ENCODE measurements at regions not wholly inside any gene's neighbourhood (a gene's known extent, or its start where the extent isn't known, plus 50 kb on each side); places are given as distances from the start of the nearest gene placed in this dataset.

DNA sequence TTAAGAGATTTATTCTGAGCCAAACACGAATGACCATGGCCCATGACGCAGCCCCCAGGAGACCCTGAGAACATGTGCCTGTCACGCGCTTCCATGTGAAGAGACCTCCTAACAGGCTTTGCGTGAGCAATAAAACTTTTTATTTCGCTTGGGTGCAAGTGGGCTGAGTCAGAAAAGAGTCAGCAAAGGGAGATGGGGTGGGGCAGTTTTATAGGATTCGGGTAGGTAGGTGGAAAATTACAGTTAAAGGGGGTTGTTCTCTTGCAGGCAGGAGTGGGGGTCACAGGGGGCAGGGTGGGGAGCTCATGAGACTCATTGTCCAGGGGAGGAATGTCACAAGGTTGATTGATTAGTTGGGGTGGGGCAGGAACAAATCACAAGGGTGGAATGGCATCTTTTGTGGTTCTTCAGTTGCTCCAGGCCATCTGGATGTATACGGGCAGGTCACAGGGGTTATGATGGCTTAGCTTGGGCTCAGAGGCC, 77.2 kb upstream of the FTH1 start:
- H3K27ac ChIP-seq (ENCODE audit: low read length in 2 of 2), result no peak overlapping the region
- DNase-seq (no peak), ATAC-seq (ENCODE audit: low read depth) (no peak)
- POLR2A ChIA-PET, result no interaction called here
- Mint-ChIP-seq H3K4me3 (no peak overlapping the region), H3K4me1 (peaks cover 32% of the 10 kb centered on the region), H3K27me3 (peaks cover 12% of the 10 kb centered on the region), H3K9me3 (ENCODE audit: insufficient read depth) (no peaks in the 10 kb centered on the region), H3K27ac (no peak overlapping the region)
- no peaks in the 10 kb centered on the region for H3K9me3 ChIP-seq (ENCODE audit: control extremely low read depth in 1 of 3, control insufficient read depth in 2 of 3, insufficient read depth in 1 of 3, low read length in 2 of 3)
- H3K36me3 ChIP-seq (replicated peaks in 1 of 2; ENCODE audit: control extremely low read depth in 1 of 2, control insufficient read depth in 1 of 2, extremely low read depth in 1 of 2, insufficient read depth in 2 of 2, low read length in 1 of 2), result no peaks in the 10 kb centered on the region
- no peak overlapping the region for H2AFZ ChIP-seq (ENCODE audit: insufficient read depth, low read depth, low read length, poor library complexity, severe bottlenecking)
- H3K4me3 ChIP-seq (ENCODE audit: control extremely low read depth in 1 of 5, extremely low read depth in 1 of 5, insufficient read depth in 1 of 5, low read depth in 2 of 5, low read length in 4 of 5), result no peak overlapping the region
- H3K79me2 ChIP-seq (ENCODE audit: control insufficient read depth, insufficient read depth, low read length), result no peaks in the 10 kb centered on the region
- no peak overlapping the region for H3K9ac ChIP-seq (ENCODE audit: low read length)
- intact Hi-C loops (cut with micrococcal nuclease), result loop anchor here (5.0 kb wide), 2 partner anchors 77 to 152 kb away; partner anchors contain the start of genes FADS3 and FTH1
- CTCF ChIA-PET, result no interaction called here
- no peaks in the 10 kb centered on the region for H4K20me1 ChIP-seq (ENCODE audit: control insufficient read depth, insufficient read depth, low read length, poor library complexity, severe bottlenecking)
- WGBS (ENCODE audit: insufficient coverage), result 94% methylated on average over 8 of the region's 8 CpGs
- no peak overlapping the region for H3K4me2 ChIP-seq (replicated peaks; ENCODE audit: low read depth, low read length, poor library complexity, severe bottlenecking)
- H3K27me3 ChIP-seq (replicated peaks in 1 of 4; ENCODE audit: control extremely low read depth in 1 of 4, control insufficient read depth in 3 of 4, insufficient read depth in 4 of 4, low read length in 3 of 4), result peaks cover 0 to 4% (median 2%) of the 10 kb centered on the region in 4 experiments
- TF ChIP-seq, protein P1, sequence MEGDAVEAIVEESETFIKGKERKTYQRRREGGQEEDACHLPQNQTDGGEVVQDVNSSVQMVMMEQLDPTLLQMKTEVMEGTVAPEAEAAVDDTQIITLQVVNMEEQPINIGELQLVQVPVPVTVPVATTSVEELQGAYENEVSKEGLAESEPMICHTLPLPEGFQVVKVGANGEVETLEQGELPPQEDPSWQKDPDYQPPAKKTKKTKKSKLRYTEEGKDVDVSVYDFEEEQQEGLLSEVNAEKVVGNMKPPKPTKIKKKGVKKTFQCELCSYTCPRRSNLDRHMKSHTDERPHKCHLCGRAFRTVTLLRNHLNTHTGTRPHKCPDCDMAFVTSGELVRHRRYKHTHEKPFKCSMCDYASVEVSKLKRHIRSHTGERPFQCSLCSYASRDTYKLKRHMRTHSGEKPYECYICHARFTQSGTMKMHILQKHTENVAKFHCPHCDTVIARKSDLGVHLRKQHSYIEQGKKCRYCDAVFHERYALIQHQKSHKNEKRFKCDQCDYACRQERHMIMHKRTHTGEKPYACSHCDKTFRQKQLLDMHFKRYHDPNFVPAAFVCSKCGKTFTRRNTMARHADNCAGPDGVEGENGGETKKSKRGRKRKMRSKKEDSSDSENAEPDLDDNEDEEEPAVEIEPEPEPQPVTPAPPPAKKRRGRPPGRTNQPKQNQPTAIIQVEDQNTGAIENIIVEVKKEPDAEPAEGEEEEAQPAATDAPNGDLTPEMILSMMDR (IDR thresholded peaks at IDR 0.05), result no peak
- no peak for TF ChIP-seq EZH2 (IDR thresholded peaks at IDR 0.05; ENCODE audit: borderline replicate concordance, insufficient read depth, low read depth, low read length, poor library complexity, severe bottlenecking)
- H3K4me1 ChIP-seq (ENCODE audit: control insufficient read depth in 2 of 2, insufficient read depth in 2 of 2, low read length in 2 of 2), result peaks cover 22 to 29% of the 10 kb centered on the region in 2 donors

DNA sequence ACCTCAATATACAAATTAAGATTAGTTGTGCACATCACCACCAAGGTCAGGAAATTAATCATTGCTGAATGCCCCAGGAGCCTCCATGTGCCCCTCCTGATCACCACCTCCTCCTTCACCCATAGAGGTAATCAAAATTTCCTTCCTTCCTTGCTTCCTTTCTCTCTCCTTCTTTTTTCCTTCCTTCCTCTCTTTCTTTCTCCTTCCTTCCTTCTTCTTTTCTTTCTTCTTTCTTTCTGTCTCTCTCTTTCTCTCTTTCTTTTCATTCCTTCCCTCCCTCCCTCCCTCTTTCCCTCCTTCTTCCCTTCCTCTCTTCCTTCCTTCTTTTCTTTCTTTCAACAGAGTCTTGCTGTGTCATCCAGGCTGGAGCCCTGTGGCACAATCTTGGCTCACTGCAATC, 67.9 kb upstream of the FTH1 start:
- H3K4me1 ChIP-seq (ENCODE audit: control insufficient read depth in 2 of 2, insufficient read depth in 2 of 2, low read length in 2 of 2), result peaks cover 4 to 8% of the 10 kb centered on the region in 2 donors
- Mint-ChIP-seq H3K27ac (no peak overlapping the region), H3K4me1 (peaks cover 13% of the 10 kb centered on the region), H3K9me3 (ENCODE audit: insufficient read depth) (no peaks in the 10 kb centered on the region), H3K27me3 (no peaks in the 10 kb centered on the region), H3K4me3 (no peak overlapping the region)
- TF ChIP-seq, protein P1 (IDR thresholded peaks at IDR 0.05), result no peak
- TF ChIP-seq EZH2 (IDR thresholded peaks at IDR 0.05; ENCODE audit: borderline replicate concordance, insufficient read depth, low read depth, low read length, poor library complexity, severe bottlenecking), result no peak
- no peak for ATAC-seq (ENCODE audit: low read depth)
- no peak for DNase-seq
- no peak overlapping the region for H3K9ac ChIP-seq (ENCODE audit: low read length)
- no peaks in the 10 kb centered on the region for H4K20me1 ChIP-seq (ENCODE audit: control insufficient read depth, insufficient read depth, low read length, poor library complexity, severe bottlenecking)
- no peaks in the 10 kb centered on the region for H3K79me2 ChIP-seq (ENCODE audit: control insufficient read depth, insufficient read depth, low read length)
- no peaks in the 10 kb centered on the region for H3K36me3 ChIP-seq (replicated peaks in 1 of 2; ENCODE audit: control extremely low read depth in 1 of 2, control insufficient read depth in 1 of 2, extremely low read depth in 1 of 2, insufficient read depth in 2 of 2, low read length in 1 of 2)
- intact Hi-C loops (cut with micrococcal nuclease), result no loop called here
- no peak overlapping the region for H3K4me2 ChIP-seq (replicated peaks; ENCODE audit: low read depth, low read length, poor library complexity, severe bottlenecking)
- H3K27ac ChIP-seq (ENCODE audit: low read length in 2 of 2), result no peak overlapping the region
- H3K4me3 ChIP-seq (ENCODE audit: control extremely low read depth in 1 of 5, extremely low read depth in 1 of 5, insufficient read depth in 1 of 5, low read depth in 2 of 5, low read length in 4 of 5), result no peak overlapping the region
- peaks cover 0 to 6% (median 1%) of the 10 kb centered on the region in 3 donors for H3K9me3 ChIP-seq (ENCODE audit: control extremely low read depth in 1 of 3, control insufficient read depth in 2 of 3, insufficient read depth in 1 of 3, low read length in 2 of 3)
- no peak overlapping the region for H2AFZ ChIP-seq (ENCODE audit: insufficient read depth, low read depth, low read length, poor library complexity, severe bottlenecking)
- ChIA-PET POLR2A (no interaction called here), CTCF (no interaction called here)
- peaks cover 0 to 1% (median 0%) of the 10 kb centered on the region in 4 experiments for H3K27me3 ChIP-seq (replicated peaks in 1 of 4; ENCODE audit: control extremely low read depth in 1 of 4, control insufficient read depth in 3 of 4, insufficient read depth in 4 of 4, low read length in 3 of 4)

Data from B cell (primary cell).